CD8-positive, alpha-beta memory T cell (primary cell): ENCODE measurements at regions not wholly inside any gene's neighbourhood (a gene's known extent, or its start where the extent isn't known, plus 50 kb on each side); places are given as distances from the start of the nearest gene placed in this dataset.

Experiments
- CTCF ChIA-PET: fragments of 350-600 bp; sonication (Branson Sonifier 250); formaldehyde crosslinking; loops from one replicate; lab custom pipeline; 2021; ENCODE audit warnings: antibody characterized with exemption; lab: Charles Lee
- POLR2A ChIA-PET: fragments of 350-600 bp; sonication (Branson Sonifier 250); formaldehyde crosslinking; loops from one replicate; lab custom pipeline; 2021; ENCODE audit warnings: antibody characterized with exemption; lab: Charles Lee
- DNase-seq, 5 donors: peaks; one replicate each; pipeline versions ENCODE4 v3.0.0 to v3.0.0-alpha.2; 2020 to 2022; ENCODE audit warnings: mixed read lengths in 1 of 5
- H3K27ac ChIP-seq: one replicate; pipeline ENCODE4 v1.7.0; 2013; ENCODE audit warnings: low read depth, mild to moderate bottlenecking, low read length, moderate library complexity
- H3K27me3 ChIP-seq: 2 replicates; pipeline ENCODE4 v1.7.0; 2013; ENCODE audit warnings: low read length, mild to moderate bottlenecking; ENCODE audit not compliant: insufficient read depth, poor library complexity, severe bottlenecking
- H3K36me3 ChIP-seq: 2 replicates; pipeline ENCODE4 v1.7.0; 2013; ENCODE audit warnings: mild to moderate bottlenecking, low read length, moderate library complexity; ENCODE audit not compliant: insufficient read depth
- H3K4me1 ChIP-seq: 2 replicates; pipeline ENCODE4 v1.7.0; 2013; ENCODE audit warnings: mild to moderate bottlenecking, low read length, moderate library complexity; ENCODE audit not compliant: insufficient read depth
- H3K4me3 ChIP-seq: 2 replicates; pipeline ENCODE4 v1.7.0; 2013; ENCODE audit warnings: mild to moderate bottlenecking, low read length
- H3K9me3 ChIP-seq: 2 replicates; pipeline ENCODE4 v1.7.0; 2013; ENCODE audit warnings: mild to moderate bottlenecking, low read length
- H3K27ac Mint-ChIP-seq, 8 donors: one replicate each; pipeline ENCODE4 v1.8.0; 2020 to 2021; ENCODE audit warnings: mixed read lengths in 8 of 8, mild to moderate bottlenecking in 6 of 8, inconsistent platforms in 3 of 8, moderate library complexity in 3 of 8
- H3K27me3 Mint-ChIP-seq, 2 donors: one replicate each; pipeline ENCODE4 v1.8.0; 2020 to 2021; ENCODE audit warnings: mixed read lengths in 2 of 2, mild to moderate bottlenecking in 1 of 2, moderate library complexity in 1 of 2
- H3K36me3 Mint-ChIP-seq, 3 donors: one replicate each; pipeline ENCODE4 v1.8.0; 2020 to 2021; ENCODE audit warnings: mixed read lengths in 3 of 3, inconsistent platforms in 1 of 3, mild to moderate bottlenecking in 1 of 3
- H3K4me1 Mint-ChIP-seq, 3 donors: one replicate each; pipeline ENCODE4 v1.8.0; 2020 to 2021; ENCODE audit warnings: mixed read lengths in 3 of 3, inconsistent platforms in 1 of 3, mild to moderate bottlenecking in 1 of 3
- H3K4me3 Mint-ChIP-seq, 7 donors: one replicate each; pipeline ENCODE4 v1.8.0; 2020 to 2021; ENCODE audit warnings: mixed read lengths in 7 of 7, mild to moderate bottlenecking in 6 of 7, moderate library complexity in 4 of 7, inconsistent platforms in 2 of 7
- H3K9me3 Mint-ChIP-seq, 5 donors: one replicate each; pipeline ENCODE4 v1.8.0; 2020 to 2022; ENCODE audit warnings: mixed read lengths in 5 of 5, mild to moderate bottlenecking in 3 of 5, moderate library complexity in 2 of 5, inconsistent platforms in 1 of 5

GRCh38 chr17:77867308-77867781 lies 91.2 kb upstream of the TNRC6C start:
- H3K4me1 ChIP-seq = peaks cover 31% of the 10 kb centered on the region
- ChIA-PET POLR2A (interaction anchor here (0.6 kb wide), 1 partner anchor 273 kb away, joined by 3 read pairs; no protein-coding TSS in a partner anchor), CTCF (interaction anchor here (1.2 kb wide), 1 partner anchor 14 kb away, joined by 3 read pairs; no protein-coding TSS in a partner anchor)

GRCh38 chr17:77867976-77868713 lies 90.4 kb upstream of the TNRC6C start:
- Histone ChIP-seq H3K27me3 (no peaks in the 10 kb centered on the region), H3K36me3 (no peaks in the 10 kb centered on the region), H3K9me3 (no peaks in the 10 kb centered on the region), H3K4me1 (peaks cover 39% of the 10 kb centered on the region), H3K4me3 (no peak overlapping the region), H3K27ac (no peak overlapping the region)
- peak overlapping the region in 1 of 7 donors; percentile 28 for H3K4me3 Mint-ChIP-seq
- no peak overlapping the region for H3K27ac Mint-ChIP-seq
- CTCF ChIA-PET = interaction anchor here (1.0 to 2.7 kb wide), 2 partner anchors 13 to 91 kb away, joined by 3 to 7 read pairs; partner anchors contain the start of gene TNRC6C
- H3K9me3 Mint-ChIP-seq = no peaks in the 10 kb centered on the region
- H3K4me1 Mint-ChIP-seq = peaks cover 42 to 63% (median 45%) of the 10 kb centered on the region in 3 donors
- peaks cover 0 to 2% of the 10 kb centered on the region in 2 donors for H3K27me3 Mint-ChIP-seq
- no peaks in the 10 kb centered on the region for H3K36me3 Mint-ChIP-seq
- POLR2A ChIA-PET = interaction anchor here (0.6 to 0.7 kb wide), 2 partner anchors 272 to 423 kb away, joined by 3 read pairs; no protein-coding TSS in a partner anchor
- peak in 1 of 5 donors; percentile 42 for DNase-seq

More at GRCh38 chr17:77867308-77867781, 91.2 kb upstream of the TNRC6C start:
- no peaks in the 10 kb centered on the region for H3K9me3 ChIP-seq
- peak in 1 of 5 donors; percentile 24 for DNase-seq
- Mint-ChIP-seq H3K4me3 (no peak overlapping the region), H3K27ac (peak overlapping the region in 2 of 8 donors; percentile 24 to 47), H3K9me3 (no peaks in the 10 kb centered on the region), H3K4me1 (peaks cover 37 to 62% (median 43%) of the 10 kb centered on the region in 3 donors), H3K36me3 (peaks cover 0 to 3% (median 0%) of the 10 kb centered on the region in 3 donors), H3K27me3 (peaks cover 0 to 2% of the 10 kb centered on the region in 2 donors)
- H3K27ac ChIP-seq = no peak overlapping the region
- H3K36me3 ChIP-seq = no peaks in the 10 kb centered on the region
- no peak overlapping the region for H3K4me3 ChIP-seq
- no peaks in the 10 kb centered on the region for H3K27me3 ChIP-seq

GRCh38 chr17:77869041-77869599 lies 89.4 kb upstream of the TNRC6C start:
- H3K36me3 ChIP-seq = no peaks in the 10 kb centered on the region
- peaks cover 49% of the 10 kb centered on the region for H3K4me1 ChIP-seq
- DNase-seq = peak in 1 of 5 donors; percentile 38
- no peaks in the 10 kb centered on the region for H3K9me3 Mint-ChIP-seq
- ChIA-PET CTCF (interaction anchor here (0.6 to 2.7 kb wide), 5 partner anchors 11 to 1491 kb away, joined by 3 to 7 read pairs (median 3); partner anchors contain the start of gene TNRC6C), POLR2A (interaction anchor here (0.7 to 1.5 kb wide), 4 partner anchors 12 to 117 kb away, joined by 3 to 7 read pairs (median 3); no protein-coding TSS in a partner anchor)
- H3K4me3 Mint-ChIP-seq = peak overlapping the region in 6 of 7 donors; percentile 64 to 82 (median 68)
- H3K36me3 Mint-ChIP-seq = no peaks in the 10 kb centered on the region
- H3K4me3 ChIP-seq = peak overlapping the region; percentile 16
- H3K27ac Mint-ChIP-seq = peak overlapping the region; percentile 45 to 93 (median 88)
- H3K27me3 Mint-ChIP-seq = peaks cover 0 to 2% of the 10 kb centered on the region in 2 donors
- peaks cover 40 to 63% (median 48%) of the 10 kb centered on the region in 3 donors for H3K4me1 Mint-ChIP-seq
- no peaks in the 10 kb centered on the region for H3K27me3 ChIP-seq
- no peaks in the 10 kb centered on the region for H3K9me3 ChIP-seq
- H3K27ac ChIP-seq = no peak overlapping the region

GRCh38 chr17:77869665-77870132 lies 88.8 kb upstream of the TNRC6C start:
- ChIA-PET CTCF (interaction anchor here (0.6 to 2.7 kb wide), 4 partner anchors 10 to 1492 kb away, joined by 3 to 7 read pairs (median 3); no protein-coding TSS in a partner anchor), POLR2A (interaction anchor here (0.8 to 1.5 kb wide), 3 partner anchors 11 to 26 kb away, joined by 3 to 7 read pairs (median 3); no protein-coding TSS in a partner anchor)
- H3K9me3 Mint-ChIP-seq = no peaks in the 10 kb centered on the region
- H3K27ac ChIP-seq = no peak overlapping the region
- no peaks in the 10 kb centered on the region for H3K9me3 ChIP-seq
- H3K27me3 Mint-ChIP-seq = peaks cover 0 to 2% of the 10 kb centered on the region in 2 donors
- peaks cover 41 to 63% (median 48%) of the 10 kb centered on the region in 3 donors for H3K4me1 Mint-ChIP-seq
- peak overlapping the region; percentile 16 for H3K4me3 ChIP-seq
- H3K36me3 ChIP-seq = no peaks in the 10 kb centered on the region
- no peaks in the 10 kb centered on the region for H3K27me3 ChIP-seq
- H3K4me1 ChIP-seq = peaks cover 54% of the 10 kb centered on the region
- peak in 2 of 5 donors; percentile 40 to 60 for DNase-seq
- peak overlapping the region; percentile 45 to 93 (median 88) for H3K27ac Mint-ChIP-seq
- no peaks in the 10 kb centered on the region for H3K36me3 Mint-ChIP-seq
- peak overlapping the region in 6 of 7 donors; percentile 64 to 82 (median 68) for H3K4me3 Mint-ChIP-seq

- CTCF ChIA-PET = no interaction called here
- Mint-ChIP-seq H3K4me1 (peaks cover 45 to 75% (median 61%) of the 10 kb centered on the region in 3 donors), H3K36me3 (peaks cover 0 to 9% (median 0%) of the 10 kb centered on the region in 3 donors), H3K9me3 (peaks cover 0 to 10% (median 4%) of the 10 kb centered on the region in 5 donors), H3K27ac (peak overlapping the region; percentile 70 to 92 (median 78)), H3K27me3 (peaks cover 0 to 2% of the 10 kb centered on the region in 2 donors), H3K4me3 (peak overlapping the region in 6 of 7 donors; percentile 15 to 64 (median 48))
- H3K9me3 ChIP-seq = no peaks in the 10 kb centered on the region
- H3K27ac ChIP-seq = no peak overlapping the region
- POLR2A ChIA-PET = no interaction called here
- H3K4me1 ChIP-seq = peaks cover 78% of the 10 kb centered on the region
- no peak overlapping the region for H3K4me3 ChIP-seq
- DNase-seq = peak in 3 of 5 donors; percentile 16 to 65 (median 38)
- H3K36me3 ChIP-seq = no peaks in the 10 kb centered on the region
- no peaks in the 10 kb centered on the region for H3K27me3 ChIP-seq
Observed at GRCh38 chr17:77872199-77872598, 86.3 kb upstream of the TNRC6C start.

GRCh38 chr17:77872714-77873499 lies 85.6 kb upstream of the TNRC6C start:
- peaks cover 0 to 2% of the 10 kb centered on the region in 2 donors for H3K27me3 Mint-ChIP-seq
- H3K4me3 Mint-ChIP-seq = peak overlapping the region in 6 of 7 donors; percentile 12 to 68 (median 56)
- H3K4me1 Mint-ChIP-seq = peaks cover 45 to 78% (median 66%) of the 10 kb centered on the region in 3 donors
- Histone ChIP-seq H3K36me3 (no peaks in the 10 kb centered on the region), H3K9me3 (no peaks in the 10 kb centered on the region), H3K4me1 (peaks cover 85% of the 10 kb centered on the region), H3K4me3 (no peak overlapping the region), H3K27ac (no peak overlapping the region), H3K27me3 (no peaks in the 10 kb centered on the region)
- H3K36me3 Mint-ChIP-seq = peaks cover 0 to 9% (median 0%) of the 10 kb centered on the region in 3 donors
- H3K9me3 Mint-ChIP-seq = peaks cover 0 to 10% (median 4%) of the 10 kb centered on the region in 5 donors
- no peak for DNase-seq
- H3K27ac Mint-ChIP-seq = peak overlapping the region in 6 of 8 donors; percentile 26 to 94 (median 72)
- POLR2A ChIA-PET = no interaction called here
- CTCF ChIA-PET = no interaction called here
